Stimulated activated CD8-positive, alpha-beta memory T cell treated with anti-CD3 and anti-CD28 coated beads, Interleukin-4, amount 100 ng/mL, for 1 hour (primary cell): ENCODE measurements at regions not wholly inside any gene's neighbourhood (a gene's known extent, or its start where the extent isn't known, plus 50 kb on each side); places are given as distances from the start of the nearest gene placed in this dataset.

ENCODE experiments used
- DNase-seq, 2 donors: peaks; one replicate each; pipeline ENCODE4 v3.0.0-alpha.2; 2020; ENCODE audit warnings: low read depth in 2 of 2, low spot score in 1 of 2

DNA sequence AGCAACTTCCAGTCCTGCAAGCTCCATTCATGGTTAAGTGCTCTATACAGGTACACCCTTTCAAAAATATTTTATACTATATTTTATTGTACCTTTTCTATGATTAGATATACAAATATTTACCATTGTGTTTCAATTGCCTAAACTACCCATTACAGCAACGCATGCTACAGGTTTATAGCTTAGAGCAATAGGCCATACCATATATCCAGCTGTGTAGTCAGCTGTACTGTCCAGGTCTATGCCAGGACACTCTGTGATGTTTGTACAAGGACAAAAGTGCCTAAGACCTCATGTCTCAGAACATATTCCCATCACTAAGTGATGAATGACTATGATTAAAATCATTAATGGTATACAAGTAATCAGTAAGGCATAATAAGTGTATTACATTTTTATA, 368.7 kb downstream of the CMPK2 start:
- no peak for DNase-seq

DNA sequence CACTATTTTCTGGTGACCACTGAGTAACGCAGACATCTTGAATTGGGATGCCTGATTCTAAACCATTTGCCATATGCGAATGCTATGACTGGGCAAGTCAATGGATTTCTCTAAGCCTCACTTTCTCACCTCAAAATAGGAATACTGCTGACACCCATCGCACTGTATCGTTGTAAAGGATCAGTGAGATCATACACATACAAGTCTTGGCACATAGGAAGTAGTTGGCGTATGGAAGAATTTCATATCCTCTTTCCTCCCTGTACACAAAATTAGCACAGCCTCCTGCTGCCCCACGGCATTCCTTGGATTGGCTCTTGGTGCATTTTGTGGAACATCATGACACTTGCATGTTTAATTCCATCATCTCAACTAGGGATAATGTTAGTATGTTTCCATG, 366.9 kb downstream of the CMPK2 start:
- no peak for DNase-seq

DNA sequence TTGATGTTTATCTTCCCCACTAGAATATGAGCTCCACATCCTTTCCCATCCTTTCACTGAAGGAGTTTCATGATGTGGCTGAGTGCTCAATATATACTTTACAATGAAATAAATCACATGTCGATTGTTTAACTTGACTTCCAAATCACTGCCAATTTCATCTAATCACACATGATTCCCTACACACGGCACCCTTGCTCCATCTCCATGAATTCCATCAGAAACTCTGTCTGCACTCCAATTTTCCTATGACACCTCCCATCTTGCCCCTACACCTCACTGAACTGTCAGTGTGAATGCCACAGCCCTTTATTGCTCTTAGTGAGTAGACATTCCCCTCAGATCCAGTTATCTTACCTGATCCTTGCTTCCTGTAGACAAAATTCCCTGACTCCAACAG, 366.0 kb downstream of the CMPK2 start:
- DNase-seq = no peak

DNA sequence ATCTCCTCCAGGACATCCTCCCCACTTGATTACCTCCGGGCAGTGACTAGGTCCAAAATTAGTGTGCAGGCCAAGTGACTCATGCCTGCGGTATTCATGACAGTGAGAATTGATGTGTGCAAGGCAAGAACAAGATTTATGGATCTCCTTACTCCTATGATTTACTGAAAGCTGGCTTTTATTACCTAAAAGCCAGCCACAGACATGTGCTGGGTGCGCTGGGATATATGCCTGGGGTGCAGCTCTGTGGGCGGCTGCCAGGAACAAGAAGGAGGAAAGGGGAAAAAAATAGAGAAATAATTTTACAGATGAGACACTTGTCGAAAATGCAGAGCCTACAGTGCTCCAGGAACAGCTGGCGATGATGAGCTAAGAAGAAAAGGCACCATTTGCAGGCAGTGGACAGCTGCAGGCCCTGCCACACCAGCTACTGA, 359.3 kb downstream of the CMPK2 start:
- no peak for DNase-seq

DNA sequence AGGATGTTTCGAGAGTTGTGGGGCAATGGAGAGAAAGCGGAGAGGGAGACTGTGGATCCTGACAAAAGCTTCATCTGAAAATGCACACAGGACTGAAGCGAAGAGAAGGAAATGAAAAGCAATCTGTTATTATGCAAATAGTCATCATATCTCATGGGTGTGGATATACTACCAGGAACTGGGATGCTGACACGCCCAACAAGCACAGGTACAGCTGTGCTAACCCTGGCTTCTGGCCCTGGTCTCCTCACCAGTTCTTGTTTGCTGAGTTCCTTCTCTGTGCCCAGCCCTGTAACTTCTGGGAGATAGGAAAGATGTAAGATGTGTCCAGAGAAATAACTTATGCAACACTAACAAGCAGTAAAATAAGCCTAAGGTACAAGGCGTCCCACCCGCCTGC, 358.8 kb downstream of the CMPK2 start:
- DNase-seq = no peak

DNA sequence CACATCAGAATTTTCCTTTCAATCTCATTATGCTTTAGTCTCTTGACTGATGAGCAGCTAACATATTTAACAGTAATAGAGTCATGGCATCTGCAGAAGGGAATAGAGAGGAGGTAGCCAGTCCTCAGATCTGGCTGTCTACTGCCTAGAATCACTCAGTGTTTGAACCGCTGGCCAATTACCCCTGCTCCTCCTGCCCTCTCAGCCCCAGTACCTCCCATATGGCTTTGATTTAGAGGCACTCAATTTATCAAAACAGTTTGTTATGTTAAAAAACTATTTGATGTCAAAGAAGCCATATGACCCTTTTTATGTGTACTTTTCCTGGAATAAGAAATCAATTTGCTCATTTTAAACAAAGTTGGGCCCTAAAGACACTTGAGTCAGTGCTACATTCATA, 355.2 kb downstream of the CMPK2 start:
- DNase-seq = no peak

DNA sequence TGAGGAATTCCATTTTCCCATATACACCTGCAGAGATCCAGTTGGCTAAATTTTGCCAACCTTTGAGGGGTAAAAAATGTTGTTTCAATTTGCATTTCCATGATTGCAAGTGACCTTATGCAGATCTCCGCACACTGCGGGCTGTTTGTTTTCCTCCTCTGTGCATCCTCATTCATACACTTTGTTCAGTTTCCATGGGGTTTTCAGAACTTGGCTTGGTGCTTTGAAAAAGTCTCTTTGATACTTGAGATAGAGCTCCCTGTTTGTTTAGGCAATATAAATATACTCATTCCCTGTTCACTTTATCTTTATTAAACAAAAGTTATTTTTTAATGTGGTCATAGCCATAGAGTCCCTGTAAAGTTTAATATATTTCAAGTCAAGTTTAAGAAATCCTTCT, 353.1 kb downstream of the CMPK2 start:
- DNase-seq = no peak

DNA sequence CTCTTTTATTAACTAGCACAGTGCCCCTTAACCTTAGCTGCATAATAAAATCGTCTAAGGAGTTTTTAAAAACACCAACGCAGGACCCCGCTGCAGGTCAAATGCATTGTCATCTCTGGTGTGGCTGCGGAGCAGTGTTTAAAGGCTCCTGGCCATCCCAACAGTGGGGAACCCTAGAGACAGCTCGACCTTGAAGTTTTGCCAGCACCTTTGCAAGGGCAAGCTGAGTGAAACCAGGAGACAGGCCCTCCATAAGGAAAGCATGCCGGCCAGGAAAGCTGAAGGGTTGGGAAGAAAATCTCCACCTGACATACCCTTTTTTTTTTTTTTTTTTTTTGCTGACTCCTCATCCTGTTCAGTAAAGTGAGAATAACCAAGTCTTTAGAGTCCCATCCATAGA, 349.0 kb downstream of the CMPK2 start:
- DNase-seq = no peak

DNA sequence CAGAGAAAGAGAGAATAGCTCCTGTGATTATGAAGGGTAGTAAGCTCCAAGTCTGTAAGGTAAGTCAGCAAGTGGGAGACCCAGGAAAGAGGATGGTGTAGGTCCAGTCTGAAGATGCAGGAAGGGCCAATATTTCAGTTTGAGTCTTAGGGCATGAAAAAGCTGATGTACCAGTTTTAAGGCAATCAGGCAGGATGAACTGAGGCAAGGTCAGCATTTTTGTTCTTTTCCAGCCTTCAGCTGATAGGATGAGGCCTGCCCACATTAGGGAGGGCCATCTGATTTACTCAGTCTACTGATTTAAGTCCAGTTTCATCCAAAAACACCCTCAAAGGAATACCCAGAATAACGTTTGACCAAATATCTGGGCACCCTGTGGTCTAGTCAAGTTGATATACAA, 347.3 kb downstream of the CMPK2 start:
- DNase-seq = no peak

DNA sequence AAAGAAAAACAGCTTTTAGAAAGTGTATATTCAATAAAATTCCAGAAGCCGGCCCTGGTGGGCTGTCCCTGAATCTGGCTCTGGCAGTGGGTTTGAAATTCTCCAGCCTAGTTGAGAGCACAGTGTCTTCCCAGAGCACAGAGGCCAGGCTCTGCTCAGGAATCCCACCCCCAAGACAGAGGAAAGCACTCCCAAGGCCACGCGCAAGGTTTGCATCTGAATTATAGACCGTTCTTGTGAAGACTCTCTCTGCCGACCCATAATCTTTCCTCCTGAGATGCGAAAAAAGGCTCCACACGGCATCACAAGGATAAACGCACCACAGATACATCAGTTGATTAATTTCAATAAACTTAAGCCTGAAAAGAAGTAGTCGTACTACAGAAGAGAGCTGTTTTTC, 342.2 kb downstream of the CMPK2 start:
- no peak for DNase-seq

DNA sequence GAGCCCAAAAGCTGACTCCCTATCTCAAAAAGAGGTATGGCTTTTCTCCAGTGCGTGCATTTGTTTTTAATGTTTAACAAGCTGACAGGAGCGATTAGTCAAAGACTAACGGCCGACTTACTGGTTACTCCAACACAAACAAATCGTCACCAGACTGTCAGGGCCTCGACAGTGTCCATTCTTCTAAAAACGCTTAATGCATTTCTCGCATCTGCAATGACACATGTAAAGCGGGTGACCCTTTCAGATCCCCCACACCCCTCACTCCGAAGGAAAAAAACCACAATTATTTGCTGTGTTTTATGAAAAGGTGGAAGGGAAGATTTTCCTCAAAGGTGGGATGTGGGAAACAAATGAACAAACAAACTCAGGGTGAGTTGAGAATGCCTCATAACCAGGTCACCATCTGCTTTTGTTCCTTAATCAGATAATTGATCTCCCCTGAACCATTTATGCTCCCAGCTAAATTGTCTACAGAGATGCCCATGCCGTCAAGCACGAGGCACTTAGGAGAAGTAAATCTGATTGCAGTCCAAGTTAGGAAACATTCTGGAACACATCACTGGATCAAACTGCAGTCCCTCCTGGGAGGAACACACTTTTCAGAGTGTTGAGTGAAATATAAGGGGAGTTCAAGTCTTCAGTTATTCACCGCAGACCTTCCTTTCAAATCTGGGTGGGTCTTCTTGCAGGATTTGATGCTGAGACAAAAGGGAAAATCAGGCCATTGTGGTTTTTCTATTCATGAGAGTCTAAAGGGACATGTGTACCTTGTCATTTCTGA, 340.8 kb downstream of the CMPK2 start:
- no peak for DNase-seq

DNA sequence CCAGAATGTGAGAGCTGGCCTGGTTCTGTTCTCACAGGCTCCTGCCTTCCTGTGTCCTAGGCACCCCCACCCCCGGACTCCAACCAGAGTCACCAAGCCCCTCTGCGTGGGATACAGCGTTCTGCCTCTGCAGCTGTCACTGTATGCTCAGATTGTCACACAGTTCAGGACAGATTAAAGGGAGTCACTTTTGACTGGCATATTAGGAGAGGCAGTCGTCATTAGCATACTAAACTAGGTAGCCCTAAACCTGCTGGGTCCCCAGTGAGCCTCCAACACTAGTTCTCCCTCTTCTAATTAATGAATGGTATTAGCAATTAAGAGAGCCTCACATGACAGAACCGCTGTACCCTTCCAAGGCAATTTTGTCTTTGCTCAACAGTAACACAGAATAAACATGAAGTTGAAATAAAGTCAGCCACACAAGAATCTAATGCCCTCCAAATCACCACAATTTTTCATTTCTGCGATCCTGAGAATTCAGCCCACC, 340.2 kb downstream of the CMPK2 start:
- DNase-seq = no peak

DNA sequence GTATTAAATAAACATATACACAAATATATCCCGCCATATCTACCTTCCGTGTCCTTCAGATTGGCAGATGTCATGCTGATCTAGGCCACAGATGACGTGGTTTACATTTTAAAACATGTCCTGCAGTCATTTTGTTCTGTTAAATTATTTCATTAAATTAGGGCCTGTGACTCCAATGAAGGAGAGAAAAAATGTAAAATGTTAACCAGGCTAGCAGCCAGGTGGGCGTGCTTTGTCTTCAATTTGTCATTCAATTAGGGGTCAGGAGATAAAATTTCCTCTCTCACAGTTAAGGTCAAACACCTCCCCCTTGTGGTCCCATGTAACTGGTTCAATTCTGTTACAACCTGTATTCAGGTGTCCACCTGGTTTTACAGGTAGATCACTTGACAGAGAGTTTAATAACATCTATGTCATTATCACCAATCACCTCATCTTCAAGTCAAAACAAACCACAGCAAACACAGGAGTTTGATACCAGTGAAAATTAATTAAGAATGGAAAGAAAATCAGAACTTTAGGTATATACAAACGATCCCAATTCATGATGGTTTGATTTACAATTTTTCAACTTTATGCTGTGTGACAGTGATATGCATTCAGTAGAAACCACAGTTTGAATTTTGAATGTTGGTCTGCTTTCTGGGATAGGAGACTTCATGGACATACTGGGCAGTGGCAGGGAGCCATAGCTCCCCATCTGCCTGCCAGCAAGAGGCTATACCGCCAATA, 339.4 kb downstream of the CMPK2 start:
- no peak for DNase-seq

DNA sequence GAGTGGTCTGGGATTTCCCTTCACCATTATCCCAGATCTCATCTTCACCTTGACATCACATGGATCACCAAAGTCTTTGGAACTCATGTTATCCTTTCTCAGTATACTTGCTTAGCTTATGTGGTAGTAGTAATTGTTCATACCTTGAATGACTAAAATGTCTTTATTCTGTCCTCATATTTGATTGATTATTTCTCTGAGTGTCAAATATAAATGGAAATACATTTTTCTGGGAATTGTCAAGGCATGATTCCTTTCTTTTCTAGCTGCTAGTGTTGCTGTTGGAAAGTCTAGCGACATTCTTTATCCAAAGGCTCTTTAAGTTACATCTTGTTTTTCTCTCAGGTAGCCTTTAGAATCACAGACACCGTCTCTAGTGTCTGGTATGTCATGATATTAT, 334.4 kb downstream of the CMPK2 start:
- DNase-seq = no peak

DNA sequence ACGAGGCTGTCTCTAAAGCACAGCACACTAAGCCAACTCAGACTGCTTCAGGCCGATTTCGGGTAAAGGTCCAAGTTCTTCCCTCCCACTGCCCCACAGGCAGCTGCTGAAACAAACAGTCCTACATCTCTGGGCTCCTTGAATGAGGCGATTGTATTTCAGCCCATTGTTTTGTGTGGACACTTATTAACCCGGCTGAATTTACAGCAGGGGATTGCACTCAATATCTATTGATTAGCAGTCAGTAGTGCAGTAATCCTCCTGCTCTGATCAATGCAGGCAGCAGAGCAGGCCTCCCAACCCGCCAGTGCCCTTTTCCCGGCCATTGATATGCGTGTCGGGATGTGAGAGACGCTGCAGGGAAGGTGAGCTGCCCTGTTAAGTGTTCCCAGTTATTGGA, 330.1 kb downstream of the CMPK2 start:
- DNase-seq = no peak

DNA sequence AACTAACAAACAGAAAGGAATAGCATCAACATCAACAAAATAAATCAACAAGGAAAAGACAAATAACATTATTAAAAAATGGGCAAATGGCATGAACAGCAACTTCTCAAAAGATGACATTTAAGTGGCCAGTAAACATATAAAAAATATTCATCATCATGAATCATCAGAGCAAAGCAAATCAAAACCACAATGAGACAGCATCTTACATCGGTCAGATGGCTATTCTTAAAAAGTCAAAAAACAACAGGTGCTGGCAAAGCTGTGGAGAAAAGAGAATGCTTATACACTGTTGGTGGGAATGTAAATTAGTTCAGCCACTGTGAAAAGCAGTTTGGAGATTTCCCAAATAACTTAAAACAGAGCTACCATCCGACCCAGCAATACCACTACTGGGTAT, 327.1 kb downstream of the CMPK2 start:
- DNase-seq = no peak

DNA sequence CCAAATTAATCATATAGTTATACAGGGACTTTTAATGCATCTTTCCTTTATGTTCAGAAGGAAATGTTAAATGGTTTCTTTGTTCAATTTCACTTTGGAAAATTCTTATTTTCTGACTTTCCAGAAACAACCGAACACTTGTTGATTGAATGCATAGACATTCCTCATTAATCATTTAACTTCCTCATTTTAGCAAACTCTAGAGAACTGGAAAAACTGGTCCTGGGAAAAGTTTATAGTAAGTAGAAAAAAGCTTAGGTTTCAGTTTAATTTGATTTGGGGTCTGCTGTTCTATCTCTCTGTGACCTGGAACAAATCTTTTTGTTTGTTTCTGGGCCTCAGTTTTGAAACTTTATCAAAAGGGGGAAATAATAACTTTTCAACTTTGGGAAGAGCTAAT, 320.4 kb downstream of the CMPK2 start:
- no peak for DNase-seq

DNA sequence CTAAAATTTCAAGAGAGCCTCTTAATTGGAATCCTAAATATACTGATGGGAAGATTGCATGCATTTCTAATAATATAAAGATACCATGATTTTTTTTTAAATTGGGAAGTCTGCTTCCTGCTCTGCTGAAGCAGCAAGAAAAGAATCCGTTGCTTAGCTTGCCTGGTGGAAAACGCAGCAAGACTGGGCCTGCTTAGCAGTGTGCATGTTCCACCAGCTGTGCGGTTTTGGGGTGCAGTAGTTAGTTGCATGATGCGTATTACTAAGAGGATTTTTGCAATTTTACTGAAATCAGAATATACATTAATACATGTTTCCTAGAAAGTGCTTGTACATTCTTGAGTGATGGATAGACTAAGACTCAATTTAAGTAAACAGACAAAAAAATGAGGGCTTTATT, 319.9 kb downstream of the CMPK2 start:
- DNase-seq = no peak

DNA sequence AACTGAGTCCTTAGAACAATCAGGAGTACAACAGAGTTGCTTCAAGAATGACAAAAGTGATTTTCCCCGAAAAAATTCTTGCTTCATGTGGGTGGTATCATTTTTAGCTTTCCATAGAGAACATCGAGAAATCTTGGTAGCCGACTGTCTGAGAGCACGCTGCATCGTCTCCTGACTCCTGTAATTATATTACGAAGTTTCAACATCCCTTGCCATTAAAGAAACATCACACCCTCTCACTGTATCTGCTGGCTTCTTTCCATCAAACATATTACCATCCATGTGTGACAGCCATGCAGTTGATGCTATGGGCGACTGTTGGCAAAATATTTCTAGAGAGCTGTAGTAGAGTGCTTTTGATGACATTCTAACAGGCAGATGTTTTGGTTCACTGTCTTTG, 311.2 kb downstream of the CMPK2 start:
- DNase-seq = no peak

DNA sequence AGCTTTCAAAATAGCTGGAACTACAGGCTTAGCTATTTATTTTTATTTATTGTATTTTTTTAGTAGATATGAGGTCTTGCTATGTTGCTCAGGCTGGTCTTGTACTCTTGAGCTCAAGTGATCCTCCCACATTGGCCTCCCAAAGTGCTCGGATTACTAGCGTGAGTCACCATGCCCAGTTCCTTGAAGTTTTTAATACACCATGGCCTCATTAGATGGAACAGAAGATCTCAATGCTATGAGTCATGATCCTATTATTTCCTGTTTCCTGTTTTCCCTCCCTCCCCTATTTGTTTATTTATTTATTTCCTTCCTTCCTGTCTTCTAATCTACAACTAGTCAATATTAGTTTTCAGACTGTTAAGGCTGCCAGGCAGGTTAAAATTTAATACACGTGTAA, 309.0 kb downstream of the CMPK2 start:
- no peak for DNase-seq

DNA sequence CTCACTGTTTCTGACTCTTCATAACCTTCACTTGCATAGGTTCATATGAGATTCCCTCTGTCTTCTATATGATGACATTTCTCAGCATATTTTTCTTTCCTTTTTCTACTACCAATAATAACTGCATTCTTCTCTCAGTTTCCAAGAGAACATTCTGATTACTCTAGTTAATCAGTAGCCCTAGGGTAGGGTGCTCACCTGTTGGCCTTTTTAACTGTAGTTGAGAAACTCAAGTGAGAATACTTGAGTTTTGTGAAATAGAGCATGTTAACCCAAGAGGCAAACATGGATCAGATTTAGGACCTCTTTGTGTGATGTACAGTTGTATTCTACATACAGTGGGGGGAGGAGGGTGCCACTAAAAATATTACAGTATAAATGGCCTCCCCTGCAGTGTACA, 308.0 kb downstream of the CMPK2 start:
- no peak for DNase-seq

DNA sequence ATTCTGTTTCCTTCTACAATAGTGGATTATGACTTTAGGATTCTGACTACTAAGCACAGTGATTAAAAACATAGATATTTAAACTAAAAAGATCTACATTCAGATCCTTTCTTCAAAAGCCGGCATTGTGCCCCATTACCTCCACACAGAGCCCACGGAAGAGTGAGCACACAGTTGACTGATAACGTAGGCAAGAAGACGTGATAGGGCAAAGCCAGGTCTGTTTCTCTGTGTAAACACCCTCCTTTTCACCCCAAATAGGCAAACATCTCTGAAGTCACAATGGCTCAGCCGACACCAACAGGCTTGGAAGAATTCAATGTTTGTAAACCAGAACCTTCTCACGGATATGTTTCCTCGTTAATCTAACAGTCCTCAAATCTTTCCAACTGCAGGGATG, 302.9 kb downstream of the CMPK2 start:
- DNase-seq = no peak

DNA sequence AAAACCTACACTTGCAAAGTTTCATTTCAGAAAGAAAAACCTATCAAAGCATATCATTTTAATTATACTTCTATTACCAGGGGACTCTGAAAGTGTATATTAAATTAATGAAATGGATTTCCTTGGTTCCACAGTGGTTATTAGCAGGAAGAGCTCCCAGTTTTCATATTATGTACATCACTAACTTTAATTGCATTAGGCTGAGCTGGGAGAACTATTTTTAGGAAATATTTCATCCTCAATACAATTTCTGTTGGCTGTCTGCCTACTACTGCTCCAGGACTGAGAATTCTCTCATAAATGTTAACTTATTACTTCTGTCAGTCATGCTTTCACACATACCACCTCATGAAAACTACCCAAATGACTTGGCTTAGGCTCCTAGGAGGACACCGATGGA, 301.4 kb downstream of the CMPK2 start:
- DNase-seq = no peak
